CD4-positive, alpha-beta memory T cell (primary cell): ENCODE measurements at regions not wholly inside any gene's neighbourhood (a gene's known extent, or its start where the extent isn't known, plus 50 kb on each side); places are given as distances from the start of the nearest gene placed in this dataset.
A peak's percentile ranks its signal among the peaks of the same experiment; 100 is the strongest.

Source experiments
- CTCF ChIA-PET: fragments of 350-600 bp; sonication (Branson Sonifier 250); formaldehyde crosslinking; loops from one replicate; lab custom pipeline; 2021; ENCODE audit warnings: inconsistent platforms; ENCODE audit not compliant: partially characterized antibody; lab: Charles Lee
- POLR2A ChIA-PET: fragments of 350-600 bp; sonication (Branson Sonifier 250); formaldehyde crosslinking; loops from one replicate; lab custom pipeline; 2021; ENCODE audit not compliant: partially characterized antibody; lab: Charles Lee
- DNase-seq, 5 donors: peaks; one replicate each; pipeline versions ENCODE4 v3.0.0 to v3.0.0-alpha.2; 2020 to 2022; ENCODE audit warnings: mixed read lengths in 1 of 5
- H3K27ac ChIP-seq: one replicate; pipeline ENCODE4 v1.7.0; 2013; ENCODE audit warnings: low read depth, low read length
- H3K27me3 ChIP-seq: 2 replicates; pipeline ENCODE4 v1.7.0; 2013; ENCODE audit warnings: mild to moderate bottlenecking, low read length, moderate library complexity; ENCODE audit not compliant: insufficient read depth
- H3K36me3 ChIP-seq: 2 replicates; pipeline ENCODE4 v1.7.0; 2013; ENCODE audit warnings: mild to moderate bottlenecking, low read length, moderate library complexity; ENCODE audit not compliant: insufficient read depth
- H3K4me1 ChIP-seq: 2 replicates; pipeline ENCODE4 v1.7.0; 2013; ENCODE audit warnings: mild to moderate bottlenecking, low read length, moderate library complexity; ENCODE audit not compliant: insufficient read depth
- H3K4me3 ChIP-seq, 2 donors: one replicate each; pipeline ENCODE4 v1.7.0; 2013; ENCODE audit warnings: low read length in 2 of 2, mild to moderate bottlenecking in 1 of 2
- H3K9me3 ChIP-seq, 2 donors: one replicate each; pipeline ENCODE4 v1.7.0; 2013; ENCODE audit warnings: low read length in 2 of 2, control low read depth in 1 of 2; ENCODE audit not compliant: control insufficient read depth in 1 of 2
- H3K27ac Mint-ChIP-seq, 7 donors: one replicate each; pipeline ENCODE4 v1.8.0; 2020 to 2021; ENCODE audit warnings: mixed read lengths in 7 of 7, mild to moderate bottlenecking in 6 of 7, inconsistent platforms in 3 of 7, moderate library complexity in 3 of 7
- H3K27me3 Mint-ChIP-seq, 2 donors: one replicate each; pipeline ENCODE4 v1.8.0; 2020 to 2021; ENCODE audit warnings: mixed read lengths in 2 of 2
- H3K36me3 Mint-ChIP-seq, 2 donors: one replicate each; pipeline ENCODE4 v1.8.0; 2020 to 2021; ENCODE audit warnings: mixed read lengths in 2 of 2, inconsistent platforms in 1 of 2, mild to moderate bottlenecking in 1 of 2
- H3K4me1 Mint-ChIP-seq, 4 donors: one replicate each; pipeline ENCODE4 v1.8.0; 2020 to 2021; ENCODE audit warnings: mixed read lengths in 4 of 4, mild to moderate bottlenecking in 1 of 4
- H3K4me3 Mint-ChIP-seq, 8 donors: one replicate each; pipeline ENCODE4 v1.8.0; 2020 to 2021; ENCODE audit warnings: mixed read lengths in 8 of 8, mild to moderate bottlenecking in 7 of 8, moderate library complexity in 6 of 8, inconsistent platforms in 3 of 8
- H3K9me3 Mint-ChIP-seq, 8 donors: one replicate each; pipeline ENCODE4 v1.8.0; 2020 to 2021; ENCODE audit warnings: mixed read lengths in 8 of 8, mild to moderate bottlenecking in 5 of 8, inconsistent platforms in 3 of 8, moderate library complexity in 1 of 8
- intact Hi-C: fragments of 100-400 bp; cut with micrococcal nuclease; formaldehyde crosslinking; loops from one replicate; pipeline ENCODE4 v1.15.1; 2023

DNA sequence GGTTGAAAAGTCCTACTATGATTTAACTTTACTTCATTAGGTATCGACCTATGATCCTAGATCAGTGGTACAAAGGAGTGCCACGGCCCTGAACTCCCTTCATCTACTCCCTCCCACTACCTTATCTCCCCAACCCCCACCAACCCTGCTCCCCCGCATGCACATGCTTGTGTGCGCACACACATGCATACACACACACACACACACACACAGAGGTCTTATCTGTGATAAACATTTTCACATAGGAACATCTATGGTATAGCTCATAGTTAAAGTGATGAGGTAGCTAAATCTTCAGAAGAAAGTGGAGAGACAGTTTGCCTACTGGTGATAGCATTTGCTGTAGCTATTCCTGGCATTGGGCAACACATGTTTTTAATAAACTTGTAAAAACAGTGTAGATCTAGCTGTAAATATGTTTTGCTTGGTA is 471.3 kb downstream of the ZEB2 start:
- H3K27ac Mint-ChIP-seq, result no peak overlapping the region
- no peak overlapping the region for H3K4me3 Mint-ChIP-seq
- no peaks in the 10 kb centered on the region for H3K36me3 Mint-ChIP-seq
- Histone ChIP-seq H3K36me3 (no peaks in the 10 kb centered on the region), H3K9me3 (no peaks in the 10 kb centered on the region), H3K27me3 (no peaks in the 10 kb centered on the region), H3K4me3 (no peak overlapping the region), H3K4me1 (no peaks in the 10 kb centered on the region), H3K27ac (no peak overlapping the region)
- POLR2A ChIA-PET, result no interaction called here
- CTCF ChIA-PET, result no interaction called here
- intact Hi-C loops, result no loop called here
- H3K9me3 Mint-ChIP-seq, result no peaks in the 10 kb centered on the region
- H3K27me3 Mint-ChIP-seq, result no peaks in the 10 kb centered on the region
- H3K4me1 Mint-ChIP-seq, result no peaks in the 10 kb centered on the region
- no peak for DNase-seq

DNA sequence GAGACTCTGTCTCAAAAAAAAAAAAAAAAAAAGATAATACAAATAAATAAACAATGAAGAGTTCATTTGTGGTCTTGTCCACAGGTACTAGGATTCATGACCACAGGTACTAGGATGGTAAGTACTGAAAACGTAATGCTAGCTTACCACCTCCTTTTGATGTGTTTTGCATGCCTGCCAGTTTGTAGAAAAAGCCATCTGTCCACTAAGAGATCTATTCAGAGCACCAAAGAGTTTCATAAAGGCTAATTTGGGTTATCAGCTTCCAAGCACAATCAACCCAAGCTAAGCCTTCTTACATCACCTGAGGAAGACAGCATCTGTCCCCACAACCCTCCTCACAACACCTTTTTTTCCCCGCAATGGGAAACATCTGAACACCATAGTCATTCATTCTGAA is 477.2 kb downstream of the ZEB2 start:
- H3K36me3 ChIP-seq, result no peaks in the 10 kb centered on the region
- H3K27me3 Mint-ChIP-seq, result no peaks in the 10 kb centered on the region
- no peak overlapping the region for H3K4me3 ChIP-seq
- H3K9me3 ChIP-seq, result no peaks in the 10 kb centered on the region
- H3K27me3 ChIP-seq, result no peaks in the 10 kb centered on the region
- H3K27ac ChIP-seq, result no peak overlapping the region
- CTCF ChIA-PET, result no interaction called here
- H3K36me3 Mint-ChIP-seq, result peaks cover 0 to 6% of the 10 kb centered on the region in 2 donors
- intact Hi-C loops, result no loop called here
- H3K4me1 ChIP-seq, result no peaks in the 10 kb centered on the region
- DNase-seq, result no peak
- no peak overlapping the region for H3K27ac Mint-ChIP-seq
- no peak overlapping the region for H3K4me3 Mint-ChIP-seq
- POLR2A ChIA-PET, result no interaction called here
- peaks cover 0 to 1% (median 0%) of the 10 kb centered on the region in 4 donors for H3K4me1 Mint-ChIP-seq
- H3K9me3 Mint-ChIP-seq, result no peaks in the 10 kb centered on the region

- H3K9me3 Mint-ChIP-seq, result no peaks in the 10 kb centered on the region
Measured at GRCh38 chr2:144041612-144042011, 478.3 kb downstream of the ZEB2 start.

DNA sequence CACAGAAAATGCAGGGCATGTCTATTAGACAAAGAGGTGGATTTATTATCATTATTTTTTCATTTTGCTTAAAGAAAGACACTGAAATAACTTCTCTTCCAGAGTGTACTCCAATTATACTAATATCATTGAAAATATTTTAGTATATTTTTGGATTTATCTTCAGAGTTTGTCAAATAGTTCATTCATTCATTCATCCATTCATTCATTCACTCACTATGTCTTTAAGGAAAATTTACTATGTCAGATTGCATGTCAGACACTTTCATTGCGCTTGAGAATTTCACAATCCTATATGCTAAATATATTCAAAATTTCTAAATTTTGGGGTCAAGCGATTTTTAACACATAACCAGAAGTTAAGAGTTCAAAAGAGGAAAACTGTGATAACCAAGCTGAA is 479.1 kb downstream of the ZEB2 start:
- H3K36me3 Mint-ChIP-seq, result peaks cover 0 to 6% of the 10 kb centered on the region in 2 donors
- no peaks in the 10 kb centered on the region for H3K27me3 ChIP-seq
- no peak overlapping the region for H3K27ac ChIP-seq
- intact Hi-C loops, result no loop called here
- H3K9me3 ChIP-seq, result no peaks in the 10 kb centered on the region
- DNase-seq, result no peak
- no peaks in the 10 kb centered on the region for H3K9me3 Mint-ChIP-seq
- H3K4me3 ChIP-seq, result no peak overlapping the region
- no peaks in the 10 kb centered on the region for H3K36me3 ChIP-seq
- ChIA-PET POLR2A (no interaction called here), CTCF (no interaction called here)
- H3K4me1 Mint-ChIP-seq, result peaks cover 0 to 1% (median 0%) of the 10 kb centered on the region in 4 donors
- H3K27ac Mint-ChIP-seq, result no peak overlapping the region
- no peaks in the 10 kb centered on the region for H3K4me1 ChIP-seq
- H3K4me3 Mint-ChIP-seq, result no peak overlapping the region
- no peaks in the 10 kb centered on the region for H3K27me3 Mint-ChIP-seq

More at GRCh38 chr2:144041612-144042011, 478.3 kb downstream of the ZEB2 start:
- no peak overlapping the region for H3K4me3 ChIP-seq
- H3K36me3 Mint-ChIP-seq, result peaks cover 0 to 6% of the 10 kb centered on the region in 2 donors
- no peaks in the 10 kb centered on the region for H3K4me1 ChIP-seq
- H3K27me3 Mint-ChIP-seq, result no peaks in the 10 kb centered on the region
- ChIA-PET CTCF (no interaction called here), POLR2A (no interaction called here)
- H3K4me1 Mint-ChIP-seq, result peaks cover 0 to 1% (median 0%) of the 10 kb centered on the region in 4 donors
- no peaks in the 10 kb centered on the region for H3K36me3 ChIP-seq
- H3K27ac ChIP-seq, result no peak overlapping the region
- intact Hi-C loops, result no loop called here
- H3K27ac Mint-ChIP-seq, result peak overlapping the region in 1 of 7 donors; percentile 20
- H3K9me3 ChIP-seq, result no peaks in the 10 kb centered on the region
- no peaks in the 10 kb centered on the region for H3K27me3 ChIP-seq
- H3K4me3 Mint-ChIP-seq, result no peak overlapping the region
- no peak for DNase-seq

DNA sequence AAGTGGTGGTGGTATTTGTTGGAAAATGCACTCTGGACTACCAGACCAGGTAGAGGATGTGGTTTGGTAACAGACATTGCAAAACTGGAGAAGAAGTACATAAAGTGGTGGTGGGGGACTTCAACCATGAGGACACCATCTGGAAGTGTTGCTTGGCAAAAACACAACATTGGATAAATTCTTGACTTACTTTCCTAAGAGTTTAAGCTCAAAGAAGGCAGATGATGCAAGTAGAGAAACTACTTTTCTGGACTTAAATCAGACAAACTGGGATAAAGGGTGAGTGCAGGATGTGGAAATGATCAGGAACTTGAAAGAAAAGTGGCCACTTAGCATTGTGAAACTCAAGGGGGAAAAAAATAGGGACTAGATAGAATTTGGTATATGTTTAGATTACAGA is 487.4 kb downstream of the ZEB2 start:
- intact Hi-C loops, result no loop called here
- Mint-ChIP-seq H3K27ac (no peak overlapping the region), H3K9me3 (peaks cover 0 to 5% (median 0%) of the 10 kb centered on the region in 8 donors), H3K4me1 (no peaks in the 10 kb centered on the region), H3K4me3 (no peak overlapping the region), H3K36me3 (peaks cover 0 to 12% of the 10 kb centered on the region in 2 donors), H3K27me3 (no peaks in the 10 kb centered on the region)
- Histone ChIP-seq H3K4me3 (no peak overlapping the region), H3K4me1 (no peaks in the 10 kb centered on the region), H3K9me3 (no peaks in the 10 kb centered on the region), H3K27me3 (no peaks in the 10 kb centered on the region), H3K36me3 (no peaks in the 10 kb centered on the region), H3K27ac (no peak overlapping the region)
- POLR2A ChIA-PET, result no interaction called here
- CTCF ChIA-PET, result no interaction called here
- no peak for DNase-seq

DNA sequence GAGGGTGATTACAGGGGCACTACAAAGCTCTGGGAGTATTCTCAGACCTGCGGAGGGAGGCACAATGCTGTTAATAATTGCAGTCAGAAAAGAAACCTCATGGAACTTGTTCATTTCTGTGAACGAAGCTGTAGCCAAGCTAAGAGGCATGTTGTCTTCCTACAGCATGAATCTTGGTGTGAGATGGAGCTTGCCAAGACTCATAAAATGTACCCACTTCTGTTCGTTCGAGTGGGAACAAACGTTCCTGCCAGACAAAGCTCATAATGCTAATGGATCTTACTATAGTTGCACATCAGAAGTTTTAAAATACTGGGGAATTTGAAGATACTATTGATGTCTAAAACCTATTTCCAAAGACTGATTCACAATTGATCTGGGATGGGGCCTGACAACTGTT is 489.1 kb downstream of the ZEB2 start:
- peaks cover 0 to 19% of the 10 kb centered on the region in 2 donors for H3K36me3 Mint-ChIP-seq
- CTCF ChIA-PET, result no interaction called here
- H3K27me3 Mint-ChIP-seq, result no peaks in the 10 kb centered on the region
- POLR2A ChIA-PET, result no interaction called here
- DNase-seq, result no peak
- Histone ChIP-seq H3K27ac (no peak overlapping the region), H3K36me3 (no peaks in the 10 kb centered on the region), H3K4me1 (no peaks in the 10 kb centered on the region), H3K4me3 (no peak overlapping the region), H3K9me3 (no peaks in the 10 kb centered on the region), H3K27me3 (no peaks in the 10 kb centered on the region)
- H3K9me3 Mint-ChIP-seq, result peaks cover 0 to 5% (median 0%) of the 10 kb centered on the region in 8 donors
- peak overlapping the region in 1 of 7 donors; percentile 7 for H3K27ac Mint-ChIP-seq
- intact Hi-C loops, result no loop called here
- H3K4me1 Mint-ChIP-seq, result no peaks in the 10 kb centered on the region
- H3K4me3 Mint-ChIP-seq, result no peak overlapping the region

DNA sequence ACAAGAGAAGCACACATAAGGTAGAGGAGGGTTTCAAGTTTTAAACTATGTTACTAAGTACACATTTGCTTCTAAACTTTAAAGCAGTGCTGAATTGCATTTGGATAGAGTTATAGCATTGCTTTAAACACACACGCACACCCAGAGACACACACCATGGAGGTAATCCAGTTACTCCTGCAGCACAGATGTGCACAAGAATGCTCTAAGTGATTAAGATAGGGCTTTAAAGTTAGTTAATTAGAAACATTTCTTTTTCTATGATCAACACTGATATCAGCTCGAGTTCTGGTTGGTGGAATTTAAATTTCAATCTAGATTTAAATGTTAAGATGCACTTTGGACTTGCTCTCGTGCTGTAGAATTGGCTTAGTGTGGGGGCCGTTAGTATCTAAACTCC is 492.3 kb downstream of the ZEB2 start:
- no peaks in the 10 kb centered on the region for H3K4me1 Mint-ChIP-seq
- ChIA-PET POLR2A (no interaction called here), CTCF (no interaction called here)
- H3K4me1 ChIP-seq, result no peaks in the 10 kb centered on the region
- no peak for DNase-seq
- H3K36me3 ChIP-seq, result no peaks in the 10 kb centered on the region
- H3K4me3 Mint-ChIP-seq, result no peak overlapping the region
- H3K27ac ChIP-seq, result no peak overlapping the region
- H3K27ac Mint-ChIP-seq, result no peak overlapping the region
- intact Hi-C loops, result no loop called here
- no peak overlapping the region for H3K4me3 ChIP-seq
- peaks cover 0 to 17% of the 10 kb centered on the region in 2 donors for H3K36me3 Mint-ChIP-seq
- H3K9me3 ChIP-seq, result no peaks in the 10 kb centered on the region
- H3K27me3 Mint-ChIP-seq, result no peaks in the 10 kb centered on the region
- H3K9me3 Mint-ChIP-seq, result peaks cover 0 to 3% (median 0%) of the 10 kb centered on the region in 8 donors
- H3K27me3 ChIP-seq, result no peaks in the 10 kb centered on the region

- Histone ChIP-seq H3K9me3 (no peaks in the 10 kb centered on the region), H3K4me1 (no peaks in the 10 kb centered on the region), H3K27ac (no peak overlapping the region), H3K4me3 (no peak overlapping the region), H3K27me3 (no peaks in the 10 kb centered on the region), H3K36me3 (no peaks in the 10 kb centered on the region)
- no peaks in the 10 kb centered on the region for H3K4me1 Mint-ChIP-seq
- POLR2A ChIA-PET, result no interaction called here
- intact Hi-C loops, result no loop called here
- no peak overlapping the region for H3K4me3 Mint-ChIP-seq
- CTCF ChIA-PET, result no interaction called here
- H3K27me3 Mint-ChIP-seq, result no peaks in the 10 kb centered on the region
- H3K36me3 Mint-ChIP-seq, result peaks cover 0 to 17% of the 10 kb centered on the region in 2 donors
- peaks cover 0 to 5% (median 1%) of the 10 kb centered on the region in 8 donors for H3K9me3 Mint-ChIP-seq
- H3K27ac Mint-ChIP-seq, result no peak overlapping the region
- no peak for DNase-seq
Measured at GRCh38 chr2:144026753-144027152, 493.2 kb downstream of the ZEB2 start.
